ENCODE measurements at regions not wholly inside any gene's neighbourhood (a gene's known extent, or its start where the extent isn't known, plus 50 kb on each side); places are given as distances from the start of the nearest gene placed in this dataset.
"Not testable (repeated sequence)": the region's sequence is repeated elsewhere in the genome, so short reads cannot be mapped to it uniquely, and the experiment has no call there.

GRCh38 chr2:14902953-14903352 lies 270.4 kb downstream of the LRATD1 start:
- Histone ChIP-seq H3K4me2 (ENCODE audit: low read length) (no peak overlapping the region), H3K36me3 (ENCODE audit: control insufficient read depth in 1 of 2, insufficient read depth in 2 of 2, low read length in 2 of 2) (no peaks in the 10 kb centered on the region), H2AFZ (ENCODE audit: low read depth, low read length, poor library complexity, severe bottlenecking) (no peak overlapping the region), H3K9me3 (ENCODE audit: control insufficient read depth in 1 of 2, insufficient read depth in 1 of 2, low read depth in 1 of 2, low read length in 2 of 2) (no peaks in the 10 kb centered on the region), H3K9me2 (ENCODE audit: insufficient read depth) (no peaks in the 10 kb centered on the region), H3K4me3 (replicated peaks in 1 of 2; ENCODE audit: low read depth in 1 of 2, low read length in 2 of 2) (no peak overlapping the region), H3K9ac (ENCODE audit: low read length) (no peak overlapping the region), H3K79me2 (ENCODE audit: insufficient read depth, low read length) (no peaks in the 10 kb centered on the region), H3K27me3 (ENCODE audit: insufficient read depth, low read length) (no peaks in the 10 kb centered on the region), H3K4me1 (ENCODE audit: control insufficient read depth in 1 of 2, insufficient read depth in 2 of 2, low read length in 2 of 2) (no peaks in the 10 kb centered on the region), H3K27ac (ENCODE audit: low read depth, low read length) (no peak overlapping the region), H4K20me1 (ENCODE audit: insufficient read depth) (no peaks in the 10 kb centered on the region)
- BruUV-seq (replicated peaks), result no TSS peak
- no peak for TF ChIP-seq CTCF (IDR thresholded peaks at IDR 0.05 in 2 of 3, conservative IDR thresholded peaks at IDR 0.05 in 1 of 3; ENCODE audit: borderline replicate concordance in 1 of 3, insufficient read depth in 1 of 3, low read depth in 2 of 3, low read length in 2 of 3)
- TF ChIP-seq SIN3A (IDR thresholded peaks at IDR 0.05; ENCODE audit: low read depth), result no peak
- no peak for TF ChIP-seq YY1 (IDR thresholded peaks at IDR 0.05; ENCODE audit: extremely low read depth, insufficient replicate concordance, low read depth, low read length)
- TF ChIP-seq CBX3 (IDR thresholded peaks at IDR 0.05; ENCODE audit: low read depth), result no peak
- TF ChIP-seq EGR1 (IDR thresholded peaks at IDR 0.05; ENCODE audit: low read depth), result no peak
- no peak for TF ChIP-seq SP1 (IDR thresholded peaks at IDR 0.05; ENCODE audit: low read depth)
- intact Hi-C loops (cut with micrococcal nuclease), result loop anchor here (5.0 kb wide), 1 partner anchor 674 kb away; no protein-coding TSS in a partner anchor
- ChIA-PET POLR2A (no interaction called here), RAD21 (ENCODE audit: low non-redundant PET in 1 of 2, low total read pairs in 2 of 2, uncharacterized antibody in 2 of 2, unreplicated experiment in 2 of 2) (no interaction called here), CTCF (no interaction called here)
- DNase-seq (ENCODE audit: low read depth, low spot score) (no peak), ATAC-seq (no peak)

GRCh38 chr2:14903709-14904374 lies 271.3 kb downstream of the LRATD1 start:
- Histone ChIP-seq H3K36me3 (ENCODE audit: control insufficient read depth in 1 of 2, insufficient read depth in 2 of 2, low read length in 2 of 2) (no peaks in the 10 kb centered on the region), H2AFZ (ENCODE audit: low read depth, low read length, poor library complexity, severe bottlenecking) (no peak overlapping the region), H4K20me1 (ENCODE audit: insufficient read depth) (no peaks in the 10 kb centered on the region), H3K9me2 (ENCODE audit: insufficient read depth) (no peaks in the 10 kb centered on the region), H3K4me2 (ENCODE audit: low read length) (no peak overlapping the region), H3K4me3 (replicated peaks in 1 of 2; ENCODE audit: low read depth in 1 of 2, low read length in 2 of 2) (no peak overlapping the region), H3K79me2 (ENCODE audit: insufficient read depth, low read length) (no peaks in the 10 kb centered on the region), H3K9me3 (ENCODE audit: control insufficient read depth in 1 of 2, insufficient read depth in 1 of 2, low read depth in 1 of 2, low read length in 2 of 2) (no peaks in the 10 kb centered on the region), H3K9ac (ENCODE audit: low read length) (no peak overlapping the region), H3K27ac (ENCODE audit: low read depth, low read length) (no peak overlapping the region), H3K27me3 (ENCODE audit: insufficient read depth, low read length) (no peaks in the 10 kb centered on the region), H3K4me1 (ENCODE audit: control insufficient read depth in 1 of 2, insufficient read depth in 2 of 2, low read length in 2 of 2) (no peaks in the 10 kb centered on the region)
- ATAC-seq, result peak; percentile 100
- intact Hi-C loops (cut with micrococcal nuclease), result loop anchor here (5.0 kb wide), 1 partner anchor 673 kb away; no protein-coding TSS in a partner anchor
- TF ChIP-seq RAD21 (IDR thresholded peaks at IDR 0.05; ENCODE audit: low read depth) (peak; percentile 66), CTCF (IDR thresholded peaks at IDR 0.05 in 2 of 3, conservative IDR thresholded peaks at IDR 0.05 in 1 of 3; ENCODE audit: borderline replicate concordance in 1 of 3, insufficient read depth in 1 of 3, low read depth in 2 of 3, low read length in 2 of 3) (peak; percentile 96 to 99 (median 97)), EGR1 (IDR thresholded peaks at IDR 0.05; ENCODE audit: low read depth) (no peak)
- RAD21 ChIA-PET (ENCODE audit: low non-redundant PET in 1 of 2, low total read pairs in 2 of 2, uncharacterized antibody in 2 of 2, unreplicated experiment in 2 of 2), result no interaction called here
- CTCF ChIA-PET, result no interaction called here
- no TSS peak for BruUV-seq (replicated peaks)
- POLR2A ChIA-PET, result no interaction called here
- DNase-seq (ENCODE audit: low read depth, low spot score), result peak; percentile 39

- H3K9me2 ChIP-seq (ENCODE audit: insufficient read depth); H2AFZ ChIP-seq (ENCODE audit: low read depth, low read length, poor library complexity, severe bottlenecking); BruUV-seq (replicated peaks); POLR2A ChIA-PET; H3K27me3 ChIP-seq (ENCODE audit: insufficient read depth, low read length); ATAC-seq; H3K27ac ChIP-seq (ENCODE audit: low read depth, low read length); CTCF ChIA-PET; H3K79me2 ChIP-seq (ENCODE audit: insufficient read depth, low read length); RAD21 ChIA-PET (ENCODE audit: low non-redundant PET in 1 of 2, low total read pairs in 2 of 2, uncharacterized antibody in 2 of 2, unreplicated experiment in 2 of 2); H3K4me2 ChIP-seq (ENCODE audit: low read length); H3K9ac ChIP-seq (ENCODE audit: low read length); H3K36me3 ChIP-seq (ENCODE audit: control insufficient read depth in 1 of 2, insufficient read depth in 2 of 2, low read length in 2 of 2); H3K4me3 ChIP-seq (replicated peaks in 1 of 2; ENCODE audit: low read depth in 1 of 2, low read length in 2 of 2); H3K9me3 ChIP-seq (ENCODE audit: control insufficient read depth in 1 of 2, insufficient read depth in 1 of 2, low read depth in 1 of 2, low read length in 2 of 2); H4K20me1 ChIP-seq (ENCODE audit: insufficient read depth); H3K4me1 ChIP-seq (ENCODE audit: control insufficient read depth in 1 of 2, insufficient read depth in 2 of 2, low read length in 2 of 2); DNase-seq (ENCODE audit: low read depth, low spot score): not testable (repeated sequence)
- intact Hi-C loops (cut with micrococcal nuclease), result loop anchor here (5.0 kb wide), 1 partner anchor 673 kb away; no protein-coding TSS in a partner anchor
Measured at GRCh38 chr2:14904378-14904777, 271.9 kb downstream of the LRATD1 start.
